ENCODE measurements at regions not wholly inside any gene's neighbourhood (a gene's known extent, or its start where the extent isn't known, plus 50 kb on each side); places are given as distances from the start of the nearest gene placed in this dataset.

DNA sequence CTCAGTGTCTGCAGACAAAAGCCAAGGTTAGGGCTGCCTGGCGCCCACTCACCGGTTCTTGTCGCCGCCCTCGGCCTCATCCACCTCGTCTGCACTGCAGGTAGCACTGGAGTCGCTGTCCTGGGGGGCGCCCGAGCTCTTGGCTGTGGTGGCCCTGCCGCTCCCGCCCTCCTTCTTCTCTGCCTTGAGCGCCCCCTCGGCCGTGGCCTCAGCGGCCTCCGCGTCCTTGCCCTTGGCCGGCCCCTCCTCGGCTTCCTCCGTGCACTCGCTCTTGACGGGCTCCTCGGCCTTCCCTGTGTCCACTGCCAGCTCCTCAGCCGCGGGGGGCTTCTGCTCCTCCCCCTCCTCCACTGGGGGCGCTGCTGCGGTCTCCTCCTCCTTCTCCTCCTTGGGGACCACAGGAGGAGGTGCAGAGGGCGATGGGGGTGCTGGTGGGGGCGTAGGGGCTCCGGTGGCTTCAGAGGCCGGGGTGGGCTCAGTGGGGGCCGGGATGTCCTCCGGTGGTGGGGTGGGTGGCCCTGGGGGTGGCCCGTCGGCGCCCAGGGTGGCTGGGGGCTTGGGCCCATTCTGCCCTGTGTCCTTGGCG lies 77.2 kb downstream of the RFLNA start:
- Histone ChIP-seq H3K36me3 (ENCODE audit: low read depth, low read length) (peaks cover 77% of the 10 kb centered on the region), H3K9me2 (replicated peaks; ENCODE audit: low read length) (no peaks in the 10 kb centered on the region), H2AFZ (ENCODE audit: low read length) (no peak overlapping the region), H4K20me1 (ENCODE audit: low read length) (peaks cover 47% of the 10 kb centered on the region), H3K4me1 (ENCODE audit: insufficient read depth, low read length) (peaks cover 29% of the 10 kb centered on the region), H3K4me2 (ENCODE audit: low read length) (no peak overlapping the region), H3K27ac (ENCODE audit: low read length) (no peak overlapping the region), H3K4me3 (ENCODE audit: low read length) (no peak overlapping the region), H3K79me2 (ENCODE audit: low read length) (peaks cover 91% of the 10 kb centered on the region), H3F3A (ENCODE audit: low read length, unreplicated experiment) (peaks cover 4% of the 10 kb centered on the region), H3K9me3 (ENCODE audit: low read length) (no peaks in the 10 kb centered on the region), H3K27me3 (ENCODE audit: low read length) (no peaks in the 10 kb centered on the region), H3K9ac (ENCODE audit: low read length) (no peak overlapping the region)
- TF ChIP-seq, protein P1, sequence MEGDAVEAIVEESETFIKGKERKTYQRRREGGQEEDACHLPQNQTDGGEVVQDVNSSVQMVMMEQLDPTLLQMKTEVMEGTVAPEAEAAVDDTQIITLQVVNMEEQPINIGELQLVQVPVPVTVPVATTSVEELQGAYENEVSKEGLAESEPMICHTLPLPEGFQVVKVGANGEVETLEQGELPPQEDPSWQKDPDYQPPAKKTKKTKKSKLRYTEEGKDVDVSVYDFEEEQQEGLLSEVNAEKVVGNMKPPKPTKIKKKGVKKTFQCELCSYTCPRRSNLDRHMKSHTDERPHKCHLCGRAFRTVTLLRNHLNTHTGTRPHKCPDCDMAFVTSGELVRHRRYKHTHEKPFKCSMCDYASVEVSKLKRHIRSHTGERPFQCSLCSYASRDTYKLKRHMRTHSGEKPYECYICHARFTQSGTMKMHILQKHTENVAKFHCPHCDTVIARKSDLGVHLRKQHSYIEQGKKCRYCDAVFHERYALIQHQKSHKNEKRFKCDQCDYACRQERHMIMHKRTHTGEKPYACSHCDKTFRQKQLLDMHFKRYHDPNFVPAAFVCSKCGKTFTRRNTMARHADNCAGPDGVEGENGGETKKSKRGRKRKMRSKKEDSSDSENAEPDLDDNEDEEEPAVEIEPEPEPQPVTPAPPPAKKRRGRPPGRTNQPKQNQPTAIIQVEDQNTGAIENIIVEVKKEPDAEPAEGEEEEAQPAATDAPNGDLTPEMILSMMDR (conservative IDR thresholded peaks at IDR 0.05; ENCODE audit: low read depth, low read length), result no peak; the same call in 1 of the 2 replicates
- TF ChIP-seq EZH2phosphoT487 (IDR thresholded peaks at IDR 0.05; ENCODE audit: borderline replicate concordance, low read length) (no peak), EZH2 (IDR thresholded peaks at IDR 0.05; ENCODE audit: low read length, unreplicated experiment) (no peak)
- ATAC-seq (no peak), DNase-seq (no peak)
- POLR2A ChIA-PET (ENCODE audit: unreplicated experiment), result no interaction called here
- intact Hi-C loops (cut with micrococcal nuclease), result no loop called here
- CTCF ChIA-PET, result no interaction called here
- no TSS peak for BruUV-seq (replicated peaks)

DNA sequence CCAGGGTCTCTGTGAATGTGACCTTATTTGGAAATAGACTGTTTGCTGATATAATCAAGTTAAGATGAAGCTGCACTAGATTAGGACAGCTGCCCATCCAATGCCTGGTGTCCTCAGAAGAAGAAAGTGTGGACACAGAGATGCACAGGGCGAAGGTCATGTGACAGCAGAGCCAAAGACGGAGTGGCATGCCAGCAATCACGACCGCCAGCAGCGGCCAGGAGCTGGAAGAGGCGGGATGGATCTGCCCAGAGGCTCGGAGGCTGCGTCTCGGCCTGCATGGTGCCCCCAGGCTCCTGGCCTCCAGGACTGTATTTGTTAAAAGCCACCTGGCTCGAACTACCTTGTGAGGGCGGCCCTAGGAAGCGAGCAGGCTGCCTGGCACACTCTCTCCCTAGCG lies 76.5 kb downstream of the RFLNA start:
- BruUV-seq (replicated peaks), result no TSS peak
- no peaks in the 10 kb centered on the region for H3K27me3 ChIP-seq (ENCODE audit: low read length)
- DNase-seq, result no peak
- peaks cover 76% of the 10 kb centered on the region for H3K36me3 ChIP-seq (ENCODE audit: low read depth, low read length)
- H3K4me3 ChIP-seq (ENCODE audit: low read length), result no peak overlapping the region
- POLR2A ChIA-PET (ENCODE audit: unreplicated experiment), result no interaction called here
- H3K9me2 ChIP-seq (replicated peaks; ENCODE audit: low read length), result no peaks in the 10 kb centered on the region
- H3K9me3 ChIP-seq (ENCODE audit: low read length), result no peaks in the 10 kb centered on the region
- no peak for ATAC-seq
- H3K4me2 ChIP-seq (ENCODE audit: low read length), result no peak overlapping the region
- peaks cover 91% of the 10 kb centered on the region for H3K79me2 ChIP-seq (ENCODE audit: low read length)
- TF ChIP-seq EZH2phosphoT487 (IDR thresholded peaks at IDR 0.05; ENCODE audit: borderline replicate concordance, low read length) (no peak), EZH2 (IDR thresholded peaks at IDR 0.05; ENCODE audit: low read length, unreplicated experiment) (no peak)
- TF ChIP-seq, protein P1 (conservative IDR thresholded peaks at IDR 0.05; ENCODE audit: low read depth, low read length), result no peak
- H2AFZ ChIP-seq (ENCODE audit: low read length), result no peak overlapping the region
- H4K20me1 ChIP-seq (ENCODE audit: low read length), result peaks cover 49% of the 10 kb centered on the region
- peaks cover 4% of the 10 kb centered on the region for H3F3A ChIP-seq (ENCODE audit: low read length, unreplicated experiment)
- peaks cover 29% of the 10 kb centered on the region for H3K4me1 ChIP-seq (ENCODE audit: insufficient read depth, low read length)
- CTCF ChIA-PET, result no interaction called here
- H3K9ac ChIP-seq (ENCODE audit: low read length), result no peak overlapping the region
- intact Hi-C loops (cut with micrococcal nuclease), result no loop called here
- peak overlapping the region; percentile 74 for H3K27ac ChIP-seq (ENCODE audit: low read length)

DNA sequence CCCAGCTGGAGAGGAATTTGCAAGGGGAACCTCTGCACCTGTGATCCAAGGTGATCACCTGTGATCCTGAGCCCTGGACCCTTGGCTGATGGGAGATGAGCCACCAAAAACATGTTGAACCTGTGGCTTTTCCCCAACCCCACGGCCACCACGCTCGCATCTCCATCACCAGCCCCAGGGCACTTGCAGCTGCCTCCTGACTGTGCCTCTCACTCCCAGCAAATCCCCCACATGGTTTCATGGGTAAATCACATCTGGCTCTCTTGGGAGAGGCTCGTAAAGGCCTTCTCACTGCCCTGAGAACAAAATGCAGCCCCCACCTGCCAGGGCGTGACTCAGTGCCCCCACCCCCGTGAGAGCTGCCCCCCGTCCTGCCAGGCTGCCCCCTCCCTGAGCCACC lies 76.0 kb downstream of the RFLNA start:
- Histone ChIP-seq H2AFZ (ENCODE audit: low read length) (no peak overlapping the region), H4K20me1 (ENCODE audit: low read length) (peaks cover 54% of the 10 kb centered on the region), H3K4me1 (ENCODE audit: insufficient read depth, low read length) (peaks cover 29% of the 10 kb centered on the region), H3K27me3 (ENCODE audit: low read length) (no peaks in the 10 kb centered on the region), H3K9me2 (replicated peaks; ENCODE audit: low read length) (no peaks in the 10 kb centered on the region), H3K9me3 (ENCODE audit: low read length) (no peaks in the 10 kb centered on the region), H3F3A (ENCODE audit: low read length, unreplicated experiment) (peaks cover 4% of the 10 kb centered on the region), H3K36me3 (ENCODE audit: low read depth, low read length) (peaks cover 79% of the 10 kb centered on the region), H3K4me2 (ENCODE audit: low read length) (no peak overlapping the region), H3K9ac (ENCODE audit: low read length) (no peak overlapping the region), H3K4me3 (ENCODE audit: low read length) (no peak overlapping the region), H3K79me2 (ENCODE audit: low read length) (peaks cover 91% of the 10 kb centered on the region), H3K27ac (ENCODE audit: low read length) (peak overlapping the region; percentile 74)
- TF ChIP-seq EZH2phosphoT487 (IDR thresholded peaks at IDR 0.05; ENCODE audit: borderline replicate concordance, low read length), result no peak
- intact Hi-C loops (cut with micrococcal nuclease), result no loop called here
- ATAC-seq, result no peak
- ChIA-PET POLR2A (ENCODE audit: unreplicated experiment) (no interaction called here), CTCF (no interaction called here)
- no TSS peak for BruUV-seq (replicated peaks)
- DNase-seq, result no peak

All from PC-3 (cell line).